Left lung (tissue), 4 donors: ENCODE measurements at regions not wholly inside any gene's neighbourhood (a gene's known extent, or its start where the extent isn't known, plus 50 kb on each side); places are given as distances from the start of the nearest gene placed in this dataset.

Source experiments
- ATAC-seq: fragments of 200-7000 bp; cut with Tn5 transposase; one replicate; pipeline ENCODE4 v1.9.1; 2020; ENCODE audit warnings: moderate library complexity
- DNase-seq, 4 donors: peaks; one replicate each; pipeline ENCODE4 v3.0.0-alpha.2; 2013 to 2020
- H3K27ac ChIP-seq, 2 donors: fragments of 200-600 bp; sonication (generic) in 1 of 2; one replicate each; pipeline versions ENCODE4 v1.5.0 to v1.8.0; 2020 to 2021
- H3K27me3 ChIP-seq, 2 donors: fragments of 200-600 bp; sonication (generic) in 1 of 2; one replicate each; pipeline versions ENCODE4 v1.5.0 to v1.8.0; 2020 to 2021
- H3K36me3 ChIP-seq, 2 donors: fragments of 200-600 bp; sonication (generic) in 1 of 2; one replicate each; pipeline versions ENCODE4 v1.5.0 to v1.8.0; 2020 to 2021
- H3K4me1 ChIP-seq, 2 donors: fragments of 200-600 bp; one replicate each; pipeline ENCODE4 v1.8.0; 2021
- H3K4me3 ChIP-seq, 2 donors: fragments of 200-600 bp; sonication (generic) in 1 of 2; one replicate each; pipeline versions ENCODE4 v1.5.0 to v1.8.0; 2020 to 2021; ENCODE audit warnings: mild to moderate bottlenecking in 1 of 2
- H3K9me3 ChIP-seq, 2 donors: fragments of 200-600 bp; sonication (generic) in 1 of 2; one replicate each; pipeline versions ENCODE4 v1.5.0 to v1.8.0; 2020 to 2021
- CTCF ChIP-seq, 2 donors: fragments of 200-600 bp; sonication (generic) in 1 of 2; IDR thresholded peaks; one replicate each; pipeline versions ENCODE4 v1.5.0 to v1.8.0; 2021; ENCODE audit warnings: antibody characterized with exemption in 2 of 2
- intact Hi-C, 2 donors: fragments of 100-400 bp; cut with DNase I; formaldehyde crosslinking; loops; one replicate each; pipeline versions ENCODE4 v1.11.2 to v1.14.2; 2022
- donor health status: DM: no; HTN: yes; CAD: no.
- donor health status: DM: no; HTN: no; CAD: no.

- TF ChIP-seq CTCF (IDR thresholded peaks at IDR 0.05): no peak
- intact Hi-C loops: no loop called here
- H3K4me3 ChIP-seq: no peak overlapping the region
- H3K27me3 ChIP-seq: peaks cover 0 to 6% of the 10 kb centered on the region in 2 donors
- no peaks in the 10 kb centered on the region for H3K9me3 ChIP-seq
- no peaks in the 10 kb centered on the region for H3K4me1 ChIP-seq
- no peaks in the 10 kb centered on the region for H3K36me3 ChIP-seq
- ATAC-seq: no peak
- no peak overlapping the region for H3K27ac ChIP-seq
- no peak for DNase-seq
These were observed 177.2 kb downstream of the IRX5 start for GRCh38 chr16:55107851-55108250.

GRCh38 chr16:55113210-55113609, 182.5 kb downstream of the IRX5 start:
- DNase-seq (no peak), ATAC-seq (no peak)
- H3K4me3 ChIP-seq: no peak overlapping the region
- no peak overlapping the region for H3K27ac ChIP-seq
- H3K4me1 ChIP-seq: no peaks in the 10 kb centered on the region
- intact Hi-C loops: no loop called here
- no peak for TF ChIP-seq CTCF (IDR thresholded peaks at IDR 0.05)
- H3K27me3 ChIP-seq: peaks cover 0 to 6% of the 10 kb centered on the region in 2 donors
- H3K36me3 ChIP-seq: no peaks in the 10 kb centered on the region
- H3K9me3 ChIP-seq: no peaks in the 10 kb centered on the region

- no peak for ATAC-seq
- TF ChIP-seq CTCF (IDR thresholded peaks at IDR 0.05): no peak
These were observed 184.8 kb downstream of the IRX5 start for GRCh38 chr16:55115506-55115905.

GRCh38 chr16:55116165-55116920, 185.7 kb downstream of the IRX5 start:
- Histone ChIP-seq H3K4me1 (no peaks in the 10 kb centered on the region), H3K9me3 (no peaks in the 10 kb centered on the region), H3K4me3 (no peak overlapping the region), H3K27ac (no peak overlapping the region), H3K36me3 (no peaks in the 10 kb centered on the region), H3K27me3 (no peaks in the 10 kb centered on the region)
- TF ChIP-seq CTCF (IDR thresholded peaks at IDR 0.05): no peak
- ATAC-seq: no peak
- no peak for DNase-seq
- intact Hi-C loops: no loop called here

More at GRCh38 chr16:55115506-55115905, 184.8 kb downstream of the IRX5 start:
- Histone ChIP-seq H3K4me3 (no peak overlapping the region), H3K9me3 (no peaks in the 10 kb centered on the region), H3K4me1 (no peaks in the 10 kb centered on the region), H3K27ac (no peak overlapping the region), H3K36me3 (no peaks in the 10 kb centered on the region), H3K27me3 (peaks cover 0 to 6% of the 10 kb centered on the region in 2 donors)
- intact Hi-C loops: no loop called here
- no peak for DNase-seq

GRCh38 chr16:55118701-55119260, 188.1 kb downstream of the IRX5 start:
- ATAC-seq (no peak), DNase-seq (no peak)
- TF ChIP-seq CTCF (IDR thresholded peaks at IDR 0.05): no peak
- no peak overlapping the region for H3K4me3 ChIP-seq
- intact Hi-C loops: no loop called here
- no peaks in the 10 kb centered on the region for H3K27me3 ChIP-seq
- H3K9me3 ChIP-seq: peaks cover 0 to 10% of the 10 kb centered on the region in 2 donors
- no peaks in the 10 kb centered on the region for H3K36me3 ChIP-seq
- no peaks in the 10 kb centered on the region for H3K4me1 ChIP-seq
- H3K27ac ChIP-seq: no peak overlapping the region
